ENCODE measurements at regions not wholly inside any gene's neighbourhood (a gene's known extent, or its start where the extent isn't known, plus 50 kb on each side); places are given as distances from the start of the nearest gene placed in this dataset.

GRCh38 chrX:112571388-112571787, 108.3 kb downstream of the LHFPL1 start:
- TF ChIP-seq POLR2A (IDR thresholded peaks at IDR 0.05; ENCODE audit: low read depth, low read length) (no peak), SMC3 (IDR thresholded peaks at IDR 0.05; ENCODE audit: low read depth, low read length) (no peak)
